LNCaP clone FGC (cell line): ENCODE measurements at regions not wholly inside any gene's neighbourhood (a gene's known extent, or its start where the extent isn't known, plus 50 kb on each side); places are given as distances from the start of the nearest gene placed in this dataset.

Experiments
- DNase-seq: peaks from one replicate; pipeline ENCODE4 v3.0.0-alpha.2; 2011; ENCODE audit warnings: low read depth
- H3K4me3 ChIP-seq: 2 replicates; pipeline ENCODE4 v1.5.1; 2011; ENCODE audit warnings: mild to moderate bottlenecking, low read depth, low read length, control low read depth
- CTCF ChIP-seq: IDR thresholded peaks from 2 replicates; pipeline ENCODE4 v1.5.1; 2012; ENCODE audit warnings: mild to moderate bottlenecking; ENCODE audit not compliant: control insufficient read depth, insufficient read depth; ENCODE audit errors: extremely low read depth

GRCh38 chr6:9197726-9198125 is 762.4 kb upstream of the SLC35B3 start:
- no peak for DNase-seq
- no peak for TF ChIP-seq CTCF
- no peak overlapping the region for H3K4me3 ChIP-seq

GRCh38 chr6:9195322-9195721 is 760.0 kb upstream of the SLC35B3 start:
- no peak for TF ChIP-seq CTCF
- DNase-seq: no peak

GRCh38 chr6:9192405-9192909 is 757.1 kb upstream of the SLC35B3 start:
- H3K4me3 ChIP-seq: no peak overlapping the region
- no peak for TF ChIP-seq CTCF
- no peak for DNase-seq

More at GRCh38 chr6:9195322-9195721, 760.0 kb upstream of the SLC35B3 start:
- H3K4me3 ChIP-seq: no peak overlapping the region

- no peak overlapping the region for H3K4me3 ChIP-seq
- no peak for DNase-seq
- TF ChIP-seq CTCF: no peak
These were observed 750.8 kb upstream of the SLC35B3 start for GRCh38 chr6:9186148-9186547.

GRCh38 chr6:9178071-9178470 is 742.7 kb upstream of the SLC35B3 start:
- no peak overlapping the region for H3K4me3 ChIP-seq
- TF ChIP-seq CTCF: no peak
- DNase-seq: no peak

GRCh38 chr6:9173229-9173628 is 737.9 kb upstream of the SLC35B3 start:
- TF ChIP-seq CTCF: no peak
- H3K4me3 ChIP-seq: no peak overlapping the region
- no peak for DNase-seq

- H3K4me3 ChIP-seq: no peak overlapping the region
- no peak for DNase-seq
- no peak for TF ChIP-seq CTCF
These were observed 736.8 kb upstream of the SLC35B3 start for GRCh38 chr6:9172096-9172495.
